Muscle of leg (tissue), 3 donors: ENCODE measurements at regions not wholly inside any gene's neighbourhood (a gene's known extent, or its start where the extent isn't known, plus 50 kb on each side); places are given as distances from the start of the nearest gene placed in this dataset.

Experiments used
- DNase-seq: peaks from one replicate; pipeline ENCODE4 v3.0.0; 2013
- H3K27ac ChIP-seq: one replicate; pipeline ENCODE4 v1.5.1; 2013; ENCODE audit warnings: mild to moderate bottlenecking, low read length, control low read depth
- H3K27me3 ChIP-seq: one replicate; pipeline ENCODE4 v1.6.1; 2013; ENCODE audit warnings: low read length; ENCODE audit not compliant: control insufficient read depth, insufficient read depth
- H3K36me3 ChIP-seq: one replicate; pipeline ENCODE4 v1.6.1; 2013; ENCODE audit warnings: low read length; ENCODE audit not compliant: control insufficient read depth, insufficient read depth
- H3K4me1 ChIP-seq: one replicate; pipeline ENCODE4 v1.6.1; 2013; ENCODE audit warnings: low read length; ENCODE audit not compliant: control insufficient read depth, insufficient read depth
- H3K4me3 ChIP-seq: one replicate; pipeline ENCODE4 v1.5.1; 2013; ENCODE audit warnings: low read length, control low read depth
- H3K9me3 ChIP-seq: replicated peaks from 2 replicates; pipeline ENCODE4 v1.6.1; 2013; ENCODE audit warnings: low read depth, low read length; ENCODE audit not compliant: control insufficient read depth
- WGBS: methylation state at CpG from one replicate; pipeline ENCODE4 v1.1.5; 2013; ENCODE audit warnings: missing lambda C conversion rate; ENCODE audit not compliant: insufficient coverage; 5-methylcytosine and 5-hydroxymethylcytosine counted together

DNA sequence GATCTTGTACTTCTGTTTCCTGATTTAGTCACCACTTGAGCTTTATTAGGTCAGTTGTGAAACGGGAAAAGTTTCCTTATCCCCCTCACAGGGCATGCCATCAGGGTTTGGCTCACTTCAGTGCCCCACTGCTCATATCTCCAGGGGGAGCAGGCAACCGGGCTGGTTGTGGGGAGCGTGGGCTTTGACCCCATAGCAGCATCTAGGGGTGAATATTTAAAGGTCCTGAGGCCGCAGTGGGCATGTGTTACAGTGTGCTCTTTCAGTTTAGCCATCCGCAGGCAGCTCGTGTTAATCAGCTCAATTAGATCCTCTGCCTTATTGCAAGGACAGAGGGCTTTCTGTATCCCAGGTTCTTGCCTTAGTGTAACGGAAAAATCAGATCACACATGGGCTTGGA, 71.9 kb downstream of the MRPL46 start:
- Histone ChIP-seq H3K27ac (no peak overlapping the region), H3K4me3 (no peak overlapping the region), H3K36me3 (no peaks in the 10 kb centered on the region), H3K27me3 (peaks cover 2% of the 10 kb centered on the region), H3K4me1 (no peaks in the 10 kb centered on the region), H3K9me3 (no peaks in the 10 kb centered on the region)
- WGBS, result 94% methylated on average over 4 of the region's 7 CpGs
- no peak for DNase-seq

DNA sequence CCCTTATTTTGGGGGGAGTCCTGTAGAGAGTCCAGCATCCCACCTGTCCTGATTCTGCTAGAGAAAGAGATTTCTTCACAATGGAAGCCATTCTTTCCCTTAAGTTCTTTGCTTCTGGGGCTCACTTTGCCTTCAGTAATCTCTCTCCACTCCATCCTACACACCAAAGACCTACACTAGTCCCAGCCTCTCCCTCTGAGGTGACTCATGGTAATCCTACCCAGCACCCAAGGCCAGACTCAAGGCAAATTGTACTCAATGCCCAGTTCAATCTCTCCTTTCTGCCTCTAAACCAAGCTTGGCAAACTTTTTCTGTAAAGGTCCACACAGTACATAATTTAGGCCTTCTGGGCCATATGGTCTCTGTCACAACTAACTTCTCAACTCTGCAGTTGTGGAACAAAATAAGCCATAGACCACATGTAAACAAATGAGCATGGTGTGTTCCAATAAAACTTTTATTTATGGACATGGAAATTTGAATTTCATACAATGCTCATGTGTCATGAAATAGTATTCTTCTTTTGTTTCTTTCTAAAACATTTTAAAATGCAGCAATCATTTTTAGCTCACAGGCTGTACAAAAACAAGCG, 72.5 kb downstream of the MRPL46 start:
- Histone ChIP-seq H3K27me3 (peaks cover 2% of the 10 kb centered on the region), H3K27ac (no peak overlapping the region)
- WGBS, result no CpG with 5 or more reads among the region's 1 CpG

DNA sequence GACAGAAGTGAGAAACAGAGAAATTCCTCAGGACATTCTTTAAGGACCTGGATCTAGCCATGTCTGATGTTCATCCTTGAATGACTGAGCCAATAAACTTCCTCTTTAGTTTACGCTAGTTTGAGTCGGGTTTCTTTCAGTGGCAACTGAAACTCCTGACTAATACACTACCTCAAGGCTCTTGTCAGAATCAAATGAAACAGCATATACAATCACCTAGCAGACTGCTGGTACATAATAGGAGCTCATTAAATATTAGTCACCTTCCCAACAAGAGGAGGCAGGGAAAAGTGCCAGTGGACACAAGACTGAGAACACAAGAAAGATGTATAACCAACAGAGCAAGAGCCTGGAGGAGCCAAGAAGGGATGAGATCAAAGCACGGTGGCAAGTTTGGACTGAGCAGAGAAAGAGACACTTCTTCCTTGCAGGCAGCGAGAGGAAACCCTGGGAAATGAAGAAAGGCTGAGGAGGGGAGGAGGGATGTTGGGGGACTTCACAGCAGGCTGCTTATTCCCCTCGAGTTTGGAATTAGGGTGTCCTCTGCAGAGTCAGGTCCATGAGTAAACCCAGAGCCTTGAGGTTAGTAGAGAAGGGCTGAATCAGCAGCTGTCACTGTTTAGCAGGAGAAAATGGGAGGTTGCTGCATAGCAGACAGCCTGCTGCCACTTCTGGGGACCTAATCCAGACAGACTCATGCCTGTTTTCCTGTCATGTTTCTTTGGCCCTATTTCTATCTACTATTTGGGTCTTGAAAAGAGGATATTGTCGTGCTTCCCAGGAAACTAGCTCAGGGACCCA, 73.3 kb downstream of the MRPL46 start:
- H3K36me3 ChIP-seq, result no peaks in the 10 kb centered on the region
- no peak for DNase-seq
- H3K9me3 ChIP-seq, result no peaks in the 10 kb centered on the region
- no peaks in the 10 kb centered on the region for H3K4me1 ChIP-seq
- 51% methylated on average over 3 of the region's 6 CpGs for WGBS
- H3K27ac ChIP-seq, result no peak overlapping the region
- no peak overlapping the region for H3K4me3 ChIP-seq
- peaks cover 2% of the 10 kb centered on the region for H3K27me3 ChIP-seq

More for the DNA sequence above, 72.5 kb downstream of the MRPL46 start:
- Histone ChIP-seq H3K4me1 (no peaks in the 10 kb centered on the region), H3K36me3 (no peaks in the 10 kb centered on the region), H3K9me3 (no peaks in the 10 kb centered on the region), H3K4me3 (no peak overlapping the region)
- DNase-seq, result no peak

DNA sequence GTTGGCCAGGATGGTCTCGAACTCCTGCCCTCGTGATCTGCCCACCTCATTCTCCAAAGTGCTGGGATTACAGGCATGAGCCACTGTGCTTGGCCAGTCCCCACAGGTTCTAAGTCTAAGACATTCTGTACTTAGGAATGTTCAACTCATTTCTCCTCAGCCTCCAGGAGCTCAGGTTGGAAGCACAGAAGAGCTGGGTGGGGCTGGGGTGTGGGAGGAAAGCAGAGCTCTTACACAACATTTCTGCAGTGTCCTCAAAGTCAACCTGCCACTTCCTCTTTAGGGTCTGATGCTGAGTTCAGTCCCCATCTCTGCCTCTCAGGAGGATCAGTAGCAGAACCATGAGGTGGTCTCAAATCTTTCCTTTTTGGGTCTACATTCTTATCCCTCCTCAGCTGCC, 75.5 kb downstream of the MRPL46 start:
- no peaks in the 10 kb centered on the region for H3K36me3 ChIP-seq
- no peak for DNase-seq
- 82% methylated on average over 2 of the region's 2 CpGs for WGBS
- H3K4me1 ChIP-seq, result no peaks in the 10 kb centered on the region
- no peak overlapping the region for H3K27ac ChIP-seq
- no peak overlapping the region for H3K4me3 ChIP-seq
- peaks cover 2% of the 10 kb centered on the region for H3K27me3 ChIP-seq
- no peaks in the 10 kb centered on the region for H3K9me3 ChIP-seq

DNA sequence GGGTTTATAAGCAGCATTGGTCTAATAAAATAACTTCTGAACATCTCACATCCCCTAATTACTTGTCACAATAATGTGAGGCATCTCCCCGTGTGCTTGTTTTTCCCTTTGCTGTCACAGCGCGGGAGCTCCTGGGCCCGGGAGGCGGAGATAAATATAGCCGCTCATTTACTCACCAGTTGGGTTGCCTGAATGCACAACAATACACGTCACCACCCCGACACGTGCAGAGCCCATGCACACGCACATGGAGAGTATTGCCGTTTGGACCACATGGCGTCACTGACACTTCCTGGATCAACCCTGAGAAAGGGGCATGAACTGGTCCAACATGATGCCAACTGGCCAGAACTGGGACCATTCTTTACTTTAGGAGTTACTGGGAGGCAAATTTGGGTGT, 76.2 kb downstream of the MRPL46 start:
- Histone ChIP-seq H3K27ac (no peak overlapping the region), H3K4me1 (no peaks in the 10 kb centered on the region), H3K9me3 (no peaks in the 10 kb centered on the region), H3K4me3 (no peak overlapping the region), H3K27me3 (peaks cover 2% of the 10 kb centered on the region), H3K36me3 (no peaks in the 10 kb centered on the region)
- DNase-seq, result no peak
- WGBS, result 83% methylated on average over 12 of the region's 12 CpGs

DNA sequence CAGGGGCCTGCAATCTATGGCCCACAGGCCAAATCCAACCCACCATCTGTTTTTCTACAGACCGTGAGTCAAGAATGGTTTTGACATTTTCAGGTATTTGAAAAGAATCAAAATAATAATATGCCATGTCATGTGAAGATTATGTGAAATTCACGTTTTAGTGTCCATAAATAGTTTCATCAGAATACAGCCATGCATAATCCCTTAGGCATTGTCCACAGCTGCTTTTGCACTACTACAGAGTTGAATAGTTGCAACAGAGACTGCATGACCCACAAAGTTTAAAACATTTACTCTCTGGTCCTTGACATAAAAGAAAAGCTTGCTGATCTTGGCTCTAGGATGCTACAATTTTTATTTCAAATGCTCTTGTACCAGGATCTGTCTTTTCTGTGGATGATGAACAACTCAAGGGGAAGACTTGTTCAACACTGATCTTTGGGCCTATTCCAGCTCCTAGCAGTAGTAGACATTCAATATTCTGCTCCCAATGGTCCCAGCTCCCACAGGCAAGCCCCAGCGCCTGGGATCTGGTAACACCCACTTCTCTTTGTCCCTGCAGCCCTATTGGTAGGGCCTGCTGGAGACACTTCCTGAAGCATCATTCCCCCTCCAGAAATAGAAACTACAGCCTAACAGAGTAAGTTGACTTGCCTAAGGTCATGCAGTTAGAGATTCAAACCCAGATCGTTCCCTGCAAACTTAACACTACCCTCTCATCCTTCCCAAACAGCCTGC, 76.9 kb downstream of the MRPL46 start:
- Histone ChIP-seq H3K4me3 (no peak overlapping the region), H3K36me3 (no peaks in the 10 kb centered on the region), H3K27me3 (peaks cover 2% of the 10 kb centered on the region), H3K27ac (no peak overlapping the region), H3K9me3 (no peaks in the 10 kb centered on the region), H3K4me1 (no peaks in the 10 kb centered on the region)
- DNase-seq, result peak; percentile 19
- WGBS, result no CpG with 5 or more reads among the region's 4 CpGs

DNA sequence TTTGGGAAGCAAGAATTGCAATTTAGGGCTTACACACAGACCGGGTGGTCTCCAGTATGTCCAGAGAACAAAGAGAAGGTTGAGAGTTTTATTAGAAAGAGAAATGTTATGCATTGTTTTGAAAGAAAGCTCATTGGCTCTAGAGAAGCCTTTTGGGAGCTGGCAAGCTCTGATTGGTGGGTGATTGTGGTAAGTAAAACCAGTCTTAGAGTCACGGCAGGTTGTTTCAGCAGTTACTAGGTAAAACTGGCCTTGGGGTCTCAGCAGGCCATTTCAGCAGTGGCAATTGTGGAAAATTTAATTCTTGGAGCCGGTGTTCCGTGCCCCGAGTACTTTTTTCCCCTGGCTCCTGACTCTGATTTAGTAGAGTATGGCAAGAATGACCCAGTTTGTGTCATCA, 78.1 kb downstream of the MRPL46 start:
- no peak for DNase-seq
- Histone ChIP-seq H3K4me1 (no peaks in the 10 kb centered on the region), H3K4me3 (no peak overlapping the region), H3K9me3 (no peaks in the 10 kb centered on the region), H3K36me3 (no peaks in the 10 kb centered on the region), H3K27me3 (peaks cover 2% of the 10 kb centered on the region), H3K27ac (no peak overlapping the region)
- 90% methylated on average over 5 of the region's 5 CpGs for WGBS

DNA sequence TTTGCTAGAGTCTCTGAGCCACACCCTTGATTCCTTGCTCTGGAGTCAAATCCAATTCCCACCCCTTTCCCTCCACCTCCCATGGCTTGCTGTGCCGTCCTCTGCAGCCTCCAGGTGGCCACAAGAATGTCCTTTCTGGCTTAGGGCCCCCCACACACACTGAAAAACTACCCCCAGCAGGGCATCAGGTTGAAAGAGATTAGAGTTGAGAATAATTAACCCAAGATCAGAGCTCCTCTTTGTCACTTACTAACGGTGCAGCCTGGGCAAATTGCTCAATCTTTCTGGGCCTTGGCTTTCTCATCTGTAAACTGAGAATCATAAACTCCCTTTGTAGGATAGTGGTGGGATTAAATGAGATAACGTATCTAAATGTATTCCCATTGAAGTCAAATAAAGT, 78.5 kb downstream of the MRPL46 start:
- Histone ChIP-seq H3K4me3 (no peak overlapping the region), H3K4me1 (no peaks in the 10 kb centered on the region), H3K27ac (no peak overlapping the region), H3K27me3 (peaks cover 3% of the 10 kb centered on the region), H3K9me3 (no peaks in the 10 kb centered on the region), H3K36me3 (no peaks in the 10 kb centered on the region)
- DNase-seq, result no peak
- no CpG with 5 or more reads among the region's 3 CpGs for WGBS

DNA sequence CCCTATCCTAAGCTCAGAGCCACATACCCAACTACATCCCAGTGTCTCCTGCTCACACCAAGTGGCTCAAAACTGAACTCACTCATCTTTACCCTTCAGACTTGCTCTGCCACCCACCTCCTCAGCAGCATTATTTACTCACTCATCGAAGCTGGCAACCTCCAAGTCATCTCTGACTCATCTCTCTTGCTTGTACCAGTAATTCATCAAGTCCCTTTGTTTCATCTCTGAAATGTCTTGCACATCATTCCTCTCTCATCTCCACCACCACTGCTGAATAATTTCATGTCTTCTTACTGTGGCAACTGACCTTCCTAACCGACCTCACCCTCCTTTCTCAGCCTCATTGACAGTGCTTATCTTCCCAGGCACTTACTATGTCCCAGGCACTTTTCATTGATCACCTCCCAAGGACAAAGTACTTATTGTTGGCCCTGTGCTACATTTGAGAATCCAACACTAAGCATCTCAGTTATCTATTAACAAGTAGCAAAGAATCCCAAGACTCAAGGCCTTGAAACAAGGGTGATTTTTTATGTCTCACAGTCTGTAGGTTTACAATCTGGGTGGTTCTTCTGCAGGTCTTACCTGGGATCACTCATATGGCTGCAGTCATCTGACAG, 82.0 kb downstream of the MRPL46 start:
- 43% methylated on average over 2 of the region's 2 CpGs for WGBS

DNA sequence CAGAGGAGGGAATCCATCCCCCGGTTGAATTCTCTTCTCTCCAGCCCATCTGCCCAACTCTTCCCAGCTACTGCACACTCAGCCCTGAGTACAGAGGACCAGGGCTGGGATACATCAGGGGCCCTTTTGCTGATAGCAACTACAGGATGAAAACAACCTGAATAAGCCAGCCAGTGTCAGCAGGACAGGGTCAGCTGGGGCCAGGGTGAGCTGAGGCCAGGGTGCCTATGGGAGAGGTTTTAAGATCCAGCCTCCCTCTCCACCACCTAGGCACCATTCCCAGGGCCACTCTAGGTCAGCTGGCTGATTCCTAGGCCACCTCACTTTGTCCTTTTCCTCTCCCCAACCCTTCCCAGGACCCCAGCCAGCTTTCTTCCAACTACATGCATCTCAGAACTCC, 83.8 kb downstream of the MRPL46 start:
- peaks cover 2% of the 10 kb centered on the region for H3K4me1 ChIP-seq
- no peak for DNase-seq
- H3K27me3 ChIP-seq, result peaks cover 6% of the 10 kb centered on the region
- no peaks in the 10 kb centered on the region for H3K9me3 ChIP-seq
- no peak overlapping the region for H3K4me3 ChIP-seq
- no peaks in the 10 kb centered on the region for H3K36me3 ChIP-seq
- 40% methylated on average over 1 of the region's 1 CpG for WGBS
- no peak overlapping the region for H3K27ac ChIP-seq

More for the DNA sequence above, 82.0 kb downstream of the MRPL46 start:
- H3K27ac ChIP-seq, result no peak overlapping the region
- no peaks in the 10 kb centered on the region for H3K9me3 ChIP-seq
- no peaks in the 10 kb centered on the region for H3K36me3 ChIP-seq
- no peaks in the 10 kb centered on the region for H3K4me1 ChIP-seq
- no peak for DNase-seq
- H3K27me3 ChIP-seq, result peaks cover 6% of the 10 kb centered on the region
- no peak overlapping the region for H3K4me3 ChIP-seq
